Stomach (tissue), 8 donors: ENCODE measurements at regions not wholly inside any gene's neighbourhood (a gene's known extent, or its start where the extent isn't known, plus 50 kb on each side); places are given as distances from the start of the nearest gene placed in this dataset.

Experiments used
- DNase-seq, 2 donors: peaks; one replicate each; pipeline versions ENCODE4 v3.0.0 to v3.0.0-alpha.2; 2013 to 2019
- H3K27ac ChIP-seq, 5 donors: fragments of 200-600 bp in 4 of 5; sonication (generic) in 4 of 5; one replicate each; pipeline ENCODE4 v1.5.1; 2013 to 2019; ENCODE audit warnings: mild to moderate bottlenecking in 1 of 5, moderate library complexity in 1 of 5
- H3K27me3 ChIP-seq, 3 donors: fragments of 200-600 bp; sonication (generic); one replicate each; pipeline ENCODE4 v1.5.1; 2017 to 2019; ENCODE audit warnings: mixed run types in 1 of 3
- H3K36me3 ChIP-seq, 4 donors: fragments of 200-600 bp; sonication (generic); 1 replicate in 3 of 4; 2 replicates in 1 of 4; pipeline ENCODE4 v1.5.1; 2016 to 2019
- H3K4me1 ChIP-seq, 4 donors: fragments of 200-600 bp; sonication (generic); one replicate each; pipeline ENCODE4 v1.5.1; 2016 to 2019
- H3K4me3 ChIP-seq, 4 donors: fragments of 200-600 bp; sonication (generic) in 3 of 4; one replicate each; pipeline ENCODE4 v1.5.1; 2016 to 2019; ENCODE audit warnings: mild to moderate bottlenecking in 1 of 4
- H3K9me3 ChIP-seq, 4 donors: fragments of 200-600 bp; sonication (generic); one replicate each; pipeline ENCODE4 v1.5.1; 2016 to 2019
- EP300 ChIP-seq: sonication (generic); formaldehyde crosslinking; IDR thresholded peaks from one replicate; pipeline ENCODE4 v1.6.1; 2017; ENCODE audit warnings: antibody characterized with exemption
- POLR2A ChIP-seq, 4 donors: fragments of 450-650 bp; IDR thresholded peaks; one replicate each; pipeline ENCODE4 v1.6.1; 2016; ENCODE audit warnings: antibody characterized with exemption in 4 of 4, control low read depth in 2 of 4, mild to moderate bottlenecking in 1 of 4, moderate library complexity in 1 of 4
- POLR2AphosphoS5 ChIP-seq, 3 donors: sonication (generic); formaldehyde crosslinking; IDR thresholded peaks; one replicate each; pipeline ENCODE4 v1.6.1; 2016; ENCODE audit warnings: antibody characterized with exemption in 3 of 3
- WGBS, 5 donors: extraction: QIAGEN DNeasy Blood & Tissue Kit in 3 of 5; methylation state at CpG; one replicate each; pipeline versions ENCODE4 v1.1.5 to v1.1.7; 2013 to 2018; 5-methylcytosine and 5-hydroxymethylcytosine counted together
- intact Hi-C: fragments of 100-400 bp; cut with DNase I; formaldehyde crosslinking; loops from one replicate; pipeline ENCODE4 v1.15.1; 2023; ENCODE audit warnings: low total_unique reads
- TF ChIP-seq, protein P1 (sequence below), 7 experiments: fragments of 450-650 bp in 4 of 7; fragments of 200-600 bp in 3 of 7; sonication (generic) in 3 of 7; IDR thresholded peaks; one replicate each; pipeline ENCODE4 v1.5.1; 2016 to 2019; ENCODE audit warnings: antibody characterized with exemption in 7 of 7, control low read depth in 2 of 7, mild to moderate bottlenecking in 1 of 7
- donor health status: healthy with polysubstance abuse.
- donor health status: Bipolar disorder and iron deficiency.
- donor health status: healthy.

DNA sequence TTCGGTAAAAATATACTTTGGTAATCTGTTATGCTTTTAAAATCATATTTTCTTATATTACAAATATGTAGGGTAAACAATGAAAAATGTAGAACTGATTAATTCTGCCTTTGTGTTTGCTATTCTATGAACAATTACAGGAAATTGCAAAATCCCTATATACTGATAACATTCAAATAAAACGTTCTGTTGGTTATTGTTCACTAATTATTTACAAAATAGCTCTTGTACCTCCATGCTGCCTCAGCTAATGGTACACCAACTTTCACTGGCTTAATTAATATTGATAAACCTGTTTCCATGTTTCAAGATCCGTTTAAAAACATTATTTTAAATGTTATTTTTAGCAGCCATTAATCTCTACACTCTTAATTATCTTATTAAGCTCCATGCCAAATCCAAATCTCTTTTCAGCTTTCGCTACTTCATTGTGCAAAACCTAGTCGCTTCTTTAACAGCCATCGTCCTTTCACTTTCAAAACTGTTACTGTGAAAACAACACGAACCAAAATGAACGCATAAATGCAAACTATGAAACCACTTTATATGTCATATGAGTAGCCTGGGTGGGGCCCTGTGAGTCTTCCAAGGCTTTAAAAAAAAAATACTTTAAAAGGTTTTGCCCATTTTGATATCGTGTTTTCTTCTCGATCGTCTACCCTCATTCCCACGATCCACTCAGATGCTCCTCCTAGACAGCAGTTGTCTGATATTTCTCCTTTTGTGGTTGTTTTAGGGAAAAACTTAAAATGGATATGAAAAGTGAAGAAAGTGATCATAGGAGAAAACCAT is 807.1 kb downstream of the USP25 start:
- Histone ChIP-seq H3K36me3 (no peaks in the 10 kb centered on the region), H3K27me3 (no peaks in the 10 kb centered on the region), H3K27ac (peak overlapping the region in 2 of 5 donors; percentile 70 to 71), H3K4me1 (peaks cover 0 to 6% (median 3%) of the 10 kb centered on the region in 4 donors), H3K9me3 (no peaks in the 10 kb centered on the region), H3K4me3 (peak overlapping the region in 3 of 4 donors; percentile 28 to 41 (median 30))
- WGBS, 5 donors, result 49 to 59% (median 54%) methylated on average over 12 of the region's 12 CpGs
- peak in 1 of 2 donors; percentile 27 for DNase-seq
- TF ChIP-seq POLR2AphosphoS5 (IDR thresholded peaks at IDR 0.05), result no peak
- no peak for TF ChIP-seq POLR2A (IDR thresholded peaks at IDR 0.05)
- TF ChIP-seq, protein P1, sequence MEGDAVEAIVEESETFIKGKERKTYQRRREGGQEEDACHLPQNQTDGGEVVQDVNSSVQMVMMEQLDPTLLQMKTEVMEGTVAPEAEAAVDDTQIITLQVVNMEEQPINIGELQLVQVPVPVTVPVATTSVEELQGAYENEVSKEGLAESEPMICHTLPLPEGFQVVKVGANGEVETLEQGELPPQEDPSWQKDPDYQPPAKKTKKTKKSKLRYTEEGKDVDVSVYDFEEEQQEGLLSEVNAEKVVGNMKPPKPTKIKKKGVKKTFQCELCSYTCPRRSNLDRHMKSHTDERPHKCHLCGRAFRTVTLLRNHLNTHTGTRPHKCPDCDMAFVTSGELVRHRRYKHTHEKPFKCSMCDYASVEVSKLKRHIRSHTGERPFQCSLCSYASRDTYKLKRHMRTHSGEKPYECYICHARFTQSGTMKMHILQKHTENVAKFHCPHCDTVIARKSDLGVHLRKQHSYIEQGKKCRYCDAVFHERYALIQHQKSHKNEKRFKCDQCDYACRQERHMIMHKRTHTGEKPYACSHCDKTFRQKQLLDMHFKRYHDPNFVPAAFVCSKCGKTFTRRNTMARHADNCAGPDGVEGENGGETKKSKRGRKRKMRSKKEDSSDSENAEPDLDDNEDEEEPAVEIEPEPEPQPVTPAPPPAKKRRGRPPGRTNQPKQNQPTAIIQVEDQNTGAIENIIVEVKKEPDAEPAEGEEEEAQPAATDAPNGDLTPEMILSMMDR (IDR thresholded peaks at IDR 0.05), result no peak
- TF ChIP-seq EP300, result no peak
- intact Hi-C loops, result no loop called here

DNA sequence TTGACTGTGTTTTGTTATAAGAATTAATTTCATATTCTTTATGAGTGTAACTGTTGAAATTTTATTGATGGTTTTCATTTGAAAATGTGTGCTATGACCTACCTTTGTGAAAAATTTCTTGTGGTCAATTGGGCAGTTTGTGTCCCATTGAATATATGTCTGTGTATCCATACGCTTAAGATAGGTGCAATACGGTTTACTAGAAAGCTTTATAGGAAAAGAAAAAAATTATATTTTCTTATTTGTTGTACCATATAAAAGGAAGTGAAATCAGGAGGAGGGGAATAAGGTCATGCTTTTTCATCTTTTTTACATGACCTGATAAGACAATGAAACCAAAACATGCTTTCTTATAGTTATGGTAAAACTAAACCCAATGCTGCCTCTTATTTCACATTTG is 807.7 kb downstream of the USP25 start:
- Histone ChIP-seq H3K9me3 (no peaks in the 10 kb centered on the region), H3K4me1 (peaks cover 0 to 6% (median 3%) of the 10 kb centered on the region in 4 donors), H3K4me3 (peak overlapping the region in 3 of 4 donors; percentile 28 to 41 (median 30)), H3K36me3 (no peaks in the 10 kb centered on the region), H3K27me3 (no peaks in the 10 kb centered on the region), H3K27ac (peak overlapping the region in 2 of 5 donors; percentile 70 to 71)
- intact Hi-C loops, result no loop called here
- WGBS, 5 donors, result 79 to 96% (median 87%) methylated on average over 2 of the region's 2 CpGs
- DNase-seq, result no peak
- TF ChIP-seq, protein P1 (IDR thresholded peaks at IDR 0.05), result no peak
- no peak for TF ChIP-seq POLR2A (IDR thresholded peaks at IDR 0.05)
- TF ChIP-seq EP300, result no peak
- no peak for TF ChIP-seq POLR2AphosphoS5 (IDR thresholded peaks at IDR 0.05)

DNA sequence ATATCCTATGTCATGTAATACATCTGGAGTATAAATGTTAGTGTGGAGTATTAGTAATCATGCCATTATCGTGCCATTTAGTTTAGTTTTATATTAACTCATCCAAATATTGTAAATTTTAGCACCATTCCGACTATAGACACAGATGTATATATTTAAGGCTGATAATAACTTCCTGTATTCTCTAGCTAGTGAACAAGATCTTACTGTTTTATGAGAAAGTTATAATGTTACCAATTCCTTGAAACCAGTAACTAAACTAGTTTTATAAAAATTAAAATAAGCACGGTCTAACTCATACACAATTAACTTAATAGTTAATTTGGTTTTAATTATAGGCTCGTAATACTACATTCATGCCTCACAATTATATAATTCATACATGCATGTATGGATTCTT is 808.6 kb downstream of the USP25 start:
- H3K27me3 ChIP-seq, result no peaks in the 10 kb centered on the region
- H3K27ac ChIP-seq, result no peak overlapping the region
- no peak overlapping the region for H3K4me3 ChIP-seq
- H3K36me3 ChIP-seq, result no peaks in the 10 kb centered on the region
- intact Hi-C loops, result no loop called here
- H3K4me1 ChIP-seq, result peaks cover 0 to 6% (median 3%) of the 10 kb centered on the region in 4 donors
- TF ChIP-seq, protein P1 (IDR thresholded peaks at IDR 0.05), result no peak
- no peak for TF ChIP-seq EP300
- no peak for TF ChIP-seq POLR2A (IDR thresholded peaks at IDR 0.05)
- no peak for TF ChIP-seq POLR2AphosphoS5 (IDR thresholded peaks at IDR 0.05)
- no peak for DNase-seq
- no peaks in the 10 kb centered on the region for H3K9me3 ChIP-seq
- WGBS, 5 donors, result 72 to 88% (median 77%) methylated on average over 4 of the region's 4 CpGs

DNA sequence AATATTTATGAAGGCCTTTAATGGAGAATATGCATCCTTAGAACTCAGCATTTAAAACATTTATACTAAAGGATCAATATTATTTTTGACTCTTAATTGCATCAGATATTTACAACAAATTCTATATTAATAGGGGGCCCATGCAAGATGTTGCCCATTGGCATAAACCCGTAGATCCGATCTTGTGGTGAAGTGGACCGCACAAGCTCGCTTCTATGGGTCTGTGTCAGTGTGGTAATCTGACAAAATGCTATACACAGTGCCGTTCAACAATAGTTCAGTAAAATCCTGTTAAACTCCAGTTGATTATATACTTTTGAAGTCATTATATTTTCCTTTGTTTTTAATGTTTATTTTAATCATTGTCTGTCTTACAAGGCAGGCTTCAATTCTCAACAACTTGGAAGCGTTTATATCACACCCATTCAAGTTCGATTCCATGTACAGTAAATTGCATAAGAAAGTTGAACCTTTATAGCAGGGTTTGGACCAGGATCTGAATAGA is 809.2 kb downstream of the USP25 start:
- Histone ChIP-seq H3K4me1 (peaks cover 0 to 5% (median under 1%) of the 10 kb centered on the region in 4 donors), H3K9me3 (no peaks in the 10 kb centered on the region), H3K4me3 (no peak overlapping the region), H3K36me3 (no peaks in the 10 kb centered on the region), H3K27ac (no peak overlapping the region), H3K27me3 (no peaks in the 10 kb centered on the region)
- WGBS, 5 donors, result 90 to 96% (median 93%) methylated on average over 7 of the region's 7 CpGs
- intact Hi-C loops, result no loop called here
- no peak for TF ChIP-seq POLR2A (IDR thresholded peaks at IDR 0.05)
- no peak for TF ChIP-seq EP300
- no peak for TF ChIP-seq POLR2AphosphoS5 (IDR thresholded peaks at IDR 0.05)
- TF ChIP-seq, protein P1 (IDR thresholded peaks at IDR 0.05), result no peak
- DNase-seq, result no peak
